Transverse colon (tissue), 4 donors: ENCODE measurements at regions not wholly inside any gene's neighbourhood (a gene's known extent, or its start where the extent isn't known, plus 50 kb on each side); places are given as distances from the start of the nearest gene placed in this dataset.

ENCODE experiments used
- DNase-seq: peaks from one replicate; pipeline ENCODE4 v3.0.0-alpha.2; 2019
- H3K27ac ChIP-seq, 4 donors: fragments of 200-600 bp; sonication (generic); 2 replicates each; pipeline ENCODE4 v1.5.1; 2016 to 2018; ENCODE audit warnings: inconsistent platforms in 4 of 4
- H3K27me3 ChIP-seq: fragments of 200-600 bp; sonication (generic); 2 replicates; pipeline ENCODE4 v1.5.1; 2017; ENCODE audit warnings: inconsistent platforms
- H3K36me3 ChIP-seq, 4 donors: fragments of 200-600 bp; sonication (generic); 2 replicates each; pipeline ENCODE4 v1.5.1; 2017 to 2019; ENCODE audit warnings: inconsistent platforms in 4 of 4
- H3K4me1 ChIP-seq, 4 donors: fragments of 200-600 bp; sonication (generic); 2 replicates each; pipeline ENCODE4 v1.5.1; 2017 to 2020; ENCODE audit warnings: inconsistent platforms in 4 of 4
- H3K4me3 ChIP-seq, 4 donors: fragments of 200-600 bp; sonication (generic); 1 replicate in 1 of 4; 2 replicates in 3 of 4; pipeline versions ENCODE4 v1.5.1 to v1.6.1; 2017 to 2019; ENCODE audit warnings: inconsistent platforms in 4 of 4
- H3K9me3 ChIP-seq, 2 donors: fragments of 200-600 bp; sonication (generic); 2 replicates each; pipeline ENCODE4 v1.5.1; 2017 to 2019; ENCODE audit warnings: inconsistent platforms in 2 of 2
- EP300 ChIP-seq: sonication (generic); formaldehyde crosslinking; IDR thresholded peaks from one replicate; pipeline ENCODE4 v1.6.1; 2017; ENCODE audit warnings: antibody characterized with exemption, low read depth
- POLR2A ChIP-seq: fragments of 450-650 bp; IDR thresholded peaks from one replicate; pipeline ENCODE4 v1.6.1; 2016; ENCODE audit warnings: antibody characterized with exemption, mild to moderate bottlenecking, moderate library complexity
- POLR2AphosphoS5 ChIP-seq, 3 donors: sonication (generic); formaldehyde crosslinking; IDR thresholded peaks; one replicate each; pipeline ENCODE4 v1.6.1; 2016; ENCODE audit warnings: antibody characterized with exemption in 3 of 3
- WGBS, 2 donors: methylation state at CpG; one replicate each; pipeline ENCODE4 v1.1.5; 2018; ENCODE audit warnings: low coverage in 1 of 2; 5-methylcytosine and 5-hydroxymethylcytosine counted together
- in situ Hi-C, 4 donors: fragments of 200-750 bp; cut with MboI; loops; one replicate each; pipeline versions ENCODE4 v1.15.0 to v1.15.1; 2017; ENCODE audit warnings: low sequenced_read_pairs in 3 of 4, low pct_ligation_motif_present in 1 of 4, low pct_unique_long_range_greater_than_20kb in 1 of 4
- intact Hi-C: fragments of 100-400 bp; cut with DNase I; formaldehyde crosslinking; loops from one replicate; pipeline ENCODE4 v1.15.1; 2023; ENCODE audit warnings: low total_unique reads
- TF ChIP-seq, protein P1 (sequence below), 5 experiments: fragments of 200-600 bp in 3 of 5; fragments of 450-650 bp in 2 of 5; sonication (generic) in 3 of 5; IDR thresholded peaks; 1 replicate in 2 of 5; 2 replicates in 3 of 5; pipeline ENCODE4 v1.5.1; 2016 to 2017; ENCODE audit warnings: antibody characterized with exemption in 5 of 5, inconsistent platforms in 3 of 5, mild to moderate bottlenecking in 2 of 5, moderate library complexity in 1 of 5

DNA sequence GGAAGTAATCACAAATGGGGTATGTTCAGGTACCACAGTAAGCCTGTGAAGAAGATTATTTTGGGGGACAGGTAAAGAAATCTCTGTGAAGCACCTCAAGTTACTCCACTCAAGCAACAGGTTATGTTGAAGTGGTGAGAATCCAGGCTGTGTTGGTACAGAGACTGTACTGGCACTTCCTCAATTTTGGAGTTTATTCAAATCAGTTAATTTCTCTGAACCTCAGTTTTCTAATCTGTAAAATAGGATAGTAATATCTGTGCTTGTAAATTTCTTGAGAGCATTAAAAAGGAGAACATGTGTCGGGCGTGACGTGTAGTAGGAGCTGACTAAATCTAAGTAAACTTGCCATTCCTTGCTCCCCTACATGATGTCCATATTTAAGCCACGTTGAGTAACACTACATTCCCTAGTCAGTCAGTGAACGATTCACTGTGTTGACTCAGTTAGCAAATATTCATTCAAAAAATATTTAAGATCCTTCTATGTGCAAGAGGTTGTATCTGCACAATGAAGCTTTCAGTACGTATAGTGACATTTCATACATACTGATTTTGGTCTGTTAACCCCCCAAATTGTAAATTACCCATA lies 504.2 kb downstream of the ZEB2 start:
- Histone ChIP-seq H3K27me3 (no peaks in the 10 kb centered on the region), H3K36me3 (no peaks in the 10 kb centered on the region)

DNA sequence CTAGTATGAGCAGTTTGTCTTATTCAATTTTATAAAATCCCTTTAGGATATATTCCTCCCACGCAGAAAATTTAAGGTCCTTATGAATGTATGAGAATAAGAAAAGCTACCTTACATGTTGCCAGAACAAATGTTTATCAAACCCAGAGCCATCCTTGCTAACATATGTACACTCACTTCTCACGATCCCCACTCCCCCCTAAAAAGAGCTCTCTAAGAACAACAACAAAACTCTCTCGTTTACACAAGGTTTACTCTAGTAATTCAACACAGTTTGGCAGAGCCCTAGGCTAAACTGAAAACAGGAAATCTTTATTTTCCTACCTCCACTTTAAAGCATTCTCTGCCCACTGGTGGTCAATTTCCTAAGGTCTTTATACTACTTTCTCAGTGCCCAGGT lies 504.9 kb downstream of the ZEB2 start:
- in situ Hi-C loops: no loop called here

More for the DNA sequence above, 504.2 kb downstream of the ZEB2 start:
- no peak for DNase-seq
- in situ Hi-C loops (no loop called here), intact Hi-C loops (no loop called here)
- H3K27ac ChIP-seq: no peak overlapping the region
- H3K9me3 ChIP-seq: no peaks in the 10 kb centered on the region
- H3K4me1 ChIP-seq: no peaks in the 10 kb centered on the region
- TF ChIP-seq POLR2A: no peak
- TF ChIP-seq, protein P1, sequence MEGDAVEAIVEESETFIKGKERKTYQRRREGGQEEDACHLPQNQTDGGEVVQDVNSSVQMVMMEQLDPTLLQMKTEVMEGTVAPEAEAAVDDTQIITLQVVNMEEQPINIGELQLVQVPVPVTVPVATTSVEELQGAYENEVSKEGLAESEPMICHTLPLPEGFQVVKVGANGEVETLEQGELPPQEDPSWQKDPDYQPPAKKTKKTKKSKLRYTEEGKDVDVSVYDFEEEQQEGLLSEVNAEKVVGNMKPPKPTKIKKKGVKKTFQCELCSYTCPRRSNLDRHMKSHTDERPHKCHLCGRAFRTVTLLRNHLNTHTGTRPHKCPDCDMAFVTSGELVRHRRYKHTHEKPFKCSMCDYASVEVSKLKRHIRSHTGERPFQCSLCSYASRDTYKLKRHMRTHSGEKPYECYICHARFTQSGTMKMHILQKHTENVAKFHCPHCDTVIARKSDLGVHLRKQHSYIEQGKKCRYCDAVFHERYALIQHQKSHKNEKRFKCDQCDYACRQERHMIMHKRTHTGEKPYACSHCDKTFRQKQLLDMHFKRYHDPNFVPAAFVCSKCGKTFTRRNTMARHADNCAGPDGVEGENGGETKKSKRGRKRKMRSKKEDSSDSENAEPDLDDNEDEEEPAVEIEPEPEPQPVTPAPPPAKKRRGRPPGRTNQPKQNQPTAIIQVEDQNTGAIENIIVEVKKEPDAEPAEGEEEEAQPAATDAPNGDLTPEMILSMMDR (IDR thresholded peaks at IDR 0.05): no peak
- TF ChIP-seq POLR2AphosphoS5 (IDR thresholded peaks at IDR 0.05): no peak
- TF ChIP-seq EP300: no peak
- no peak overlapping the region for H3K4me3 ChIP-seq
- 86 to 98% methylated on average over 6 of the region's 6 CpGs for WGBS, 2 donors

DNA sequence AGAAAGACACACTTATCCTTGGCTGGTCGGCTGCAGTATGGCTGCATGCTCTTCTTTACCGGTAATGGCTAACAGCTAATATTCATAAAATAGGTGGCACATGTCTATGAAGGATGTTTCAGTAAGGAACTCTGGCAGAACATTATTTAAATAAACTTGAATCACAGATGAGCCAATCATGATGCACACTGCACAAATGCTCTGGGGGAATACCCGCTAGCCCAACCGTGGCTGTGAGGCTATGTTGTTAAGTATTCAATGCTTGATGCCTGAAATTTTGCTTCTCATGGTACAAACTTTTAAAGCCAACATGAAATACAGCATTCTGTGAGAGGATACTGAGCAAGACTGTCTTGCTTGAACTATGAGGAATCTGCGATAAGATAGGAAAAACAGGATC lies 505.8 kb downstream of the ZEB2 start:
- Histone ChIP-seq H3K27me3 (no peaks in the 10 kb centered on the region), H3K36me3 (no peaks in the 10 kb centered on the region), H3K9me3 (no peaks in the 10 kb centered on the region), H3K27ac (no peak overlapping the region), H3K4me1 (no peaks in the 10 kb centered on the region), H3K4me3 (no peak overlapping the region)
- in situ Hi-C loops (no loop called here), intact Hi-C loops (no loop called here)
- 93 to 95% methylated on average over 5 of the region's 5 CpGs for WGBS, 2 donors
- no peak for DNase-seq
- TF ChIP-seq POLR2A: no peak
- no peak for TF ChIP-seq POLR2AphosphoS5 (IDR thresholded peaks at IDR 0.05)
- TF ChIP-seq, protein P1 (IDR thresholded peaks at IDR 0.05): no peak
- no peak for TF ChIP-seq EP300

More for the DNA sequence above, 504.9 kb downstream of the ZEB2 start:
- no peaks in the 10 kb centered on the region for H3K4me1 ChIP-seq
- DNase-seq: no peak
- WGBS, 2 donors: 55% methylated on average over 3 of the region's 3 CpGs
- intact Hi-C loops: no loop called here
- TF ChIP-seq POLR2A: no peak
- TF ChIP-seq, protein P1 (IDR thresholded peaks at IDR 0.05): no peak
- TF ChIP-seq EP300: no peak
- TF ChIP-seq POLR2AphosphoS5 (IDR thresholded peaks at IDR 0.05): no peak
- H3K27ac ChIP-seq: no peak overlapping the region
- H3K4me3 ChIP-seq: no peak overlapping the region
- H3K36me3 ChIP-seq: no peaks in the 10 kb centered on the region
- no peaks in the 10 kb centered on the region for H3K27me3 ChIP-seq
- no peaks in the 10 kb centered on the region for H3K9me3 ChIP-seq

DNA sequence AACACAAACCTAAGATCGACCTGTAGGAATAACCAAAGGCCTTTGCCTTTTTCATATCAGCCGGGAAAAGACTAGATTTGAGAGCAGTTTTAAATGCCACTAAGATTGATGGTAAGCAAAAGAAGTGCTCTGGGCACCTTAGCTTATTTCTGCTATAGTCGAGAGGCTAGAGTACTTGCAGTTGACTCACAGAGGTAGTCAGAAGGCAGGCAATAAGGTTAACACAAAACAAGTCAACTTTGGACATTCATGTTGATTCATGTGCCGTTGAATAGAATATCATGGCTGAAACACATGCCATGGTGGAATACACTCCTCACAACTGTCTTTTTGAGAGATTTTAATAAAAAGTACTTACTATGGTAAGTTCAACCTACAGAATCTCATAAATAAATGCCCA lies 507.6 kb downstream of the ZEB2 start:
- no peaks in the 10 kb centered on the region for H3K9me3 ChIP-seq
- in situ Hi-C loops: no loop called here
- TF ChIP-seq, protein P1 (IDR thresholded peaks at IDR 0.05): no peak
- no peak for TF ChIP-seq POLR2AphosphoS5 (IDR thresholded peaks at IDR 0.05)
- TF ChIP-seq POLR2A: no peak
- no peak for TF ChIP-seq EP300
- no peaks in the 10 kb centered on the region for H3K36me3 ChIP-seq
- no peak overlapping the region for H3K4me3 ChIP-seq
- intact Hi-C loops: no loop called here
- H3K27ac ChIP-seq: no peak overlapping the region
- no peaks in the 10 kb centered on the region for H3K27me3 ChIP-seq
- DNase-seq: no peak
- no peaks in the 10 kb centered on the region for H3K4me1 ChIP-seq
- 86 to 94% methylated on average over 4 of the region's 4 CpGs for WGBS, 2 donors
